Cardiac muscle cell (in vitro differentiated cells and primary cell): ENCODE measurements at regions not wholly inside any gene's neighbourhood (a gene's known extent, or its start where the extent isn't known, plus 50 kb on each side); places are given as distances from the start of the nearest gene placed in this dataset.
A peak's percentile ranks its signal among the peaks of the same experiment; 100 is the strongest.

Experiments used
- DNase-seq, 2 donors: peaks; one replicate each; pipeline versions ENCODE4 v3.0.0 to v3.0.0-alpha.2; 2010 to 2017; ENCODE audit warnings: low read depth in 1 of 2, low spot score in 1 of 2
- H3K27ac ChIP-seq: fragments of 200-600 bp; sonication (generic); 2 replicates; pipeline ENCODE4 v1.5.1; 2016
- H3K27me3 ChIP-seq: fragments of 200-600 bp; sonication (generic); 2 replicates; pipeline ENCODE4 v1.6.0; 2016; ENCODE audit warnings: control low read depth
- H3K36me3 ChIP-seq: fragments of 200-600 bp; sonication (generic); 2 replicates; pipeline ENCODE4 v1.5.1; 2016; ENCODE audit warnings: control low read depth
- H3K4me1 ChIP-seq: fragments of 200-600 bp; sonication (generic); 2 replicates; pipeline ENCODE4 v1.8.1; 2017; ENCODE audit warnings: low read depth, mild to moderate bottlenecking, mixed run types
- H3K4me3 ChIP-seq: fragments of 200-600 bp; sonication (generic); 2 replicates; pipeline ENCODE4 v1.5.1; 2016; ENCODE audit warnings: mild to moderate bottlenecking
- H3K9me3 ChIP-seq: fragments of 200-600 bp; sonication (generic); 2 replicates; pipeline ENCODE4 v1.5.1; 2017; ENCODE audit warnings: low read depth, mild to moderate bottlenecking, control low read depth
- TF ChIP-seq, protein P1 (sequence below): IDR thresholded peaks from 2 replicates; pipeline ENCODE4 v1.5.1; 2012; ENCODE audit warnings: low read depth, mild to moderate bottlenecking, low read length

DNA sequence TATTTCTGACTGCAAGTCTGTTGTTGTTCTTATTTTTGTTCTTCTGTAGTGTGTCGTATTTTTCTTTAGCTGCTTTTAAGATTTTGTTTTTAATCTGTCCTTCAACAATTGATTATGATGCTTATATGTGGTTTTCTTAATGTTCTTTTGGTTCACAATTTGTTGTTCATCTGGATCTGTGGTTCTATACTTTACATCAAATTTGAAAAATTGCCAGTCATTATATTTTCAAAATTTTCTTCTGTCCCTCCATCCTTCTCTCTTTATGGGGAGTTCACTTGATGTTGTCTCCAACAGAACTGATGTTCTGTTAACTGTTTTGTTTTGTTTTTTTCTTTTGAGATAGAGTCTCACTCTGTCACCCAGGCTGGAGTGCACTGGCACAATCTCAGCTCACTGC is 378.5 kb upstream of the CD180 start:
- H3K4me1 ChIP-seq: no peaks in the 10 kb centered on the region
- no peak overlapping the region for H3K4me3 ChIP-seq
- H3K9me3 ChIP-seq: no peaks in the 10 kb centered on the region
- H3K27ac ChIP-seq: no peak overlapping the region
- no peaks in the 10 kb centered on the region for H3K36me3 ChIP-seq
- no peaks in the 10 kb centered on the region for H3K27me3 ChIP-seq
- no peak for DNase-seq
- TF ChIP-seq, protein P1, sequence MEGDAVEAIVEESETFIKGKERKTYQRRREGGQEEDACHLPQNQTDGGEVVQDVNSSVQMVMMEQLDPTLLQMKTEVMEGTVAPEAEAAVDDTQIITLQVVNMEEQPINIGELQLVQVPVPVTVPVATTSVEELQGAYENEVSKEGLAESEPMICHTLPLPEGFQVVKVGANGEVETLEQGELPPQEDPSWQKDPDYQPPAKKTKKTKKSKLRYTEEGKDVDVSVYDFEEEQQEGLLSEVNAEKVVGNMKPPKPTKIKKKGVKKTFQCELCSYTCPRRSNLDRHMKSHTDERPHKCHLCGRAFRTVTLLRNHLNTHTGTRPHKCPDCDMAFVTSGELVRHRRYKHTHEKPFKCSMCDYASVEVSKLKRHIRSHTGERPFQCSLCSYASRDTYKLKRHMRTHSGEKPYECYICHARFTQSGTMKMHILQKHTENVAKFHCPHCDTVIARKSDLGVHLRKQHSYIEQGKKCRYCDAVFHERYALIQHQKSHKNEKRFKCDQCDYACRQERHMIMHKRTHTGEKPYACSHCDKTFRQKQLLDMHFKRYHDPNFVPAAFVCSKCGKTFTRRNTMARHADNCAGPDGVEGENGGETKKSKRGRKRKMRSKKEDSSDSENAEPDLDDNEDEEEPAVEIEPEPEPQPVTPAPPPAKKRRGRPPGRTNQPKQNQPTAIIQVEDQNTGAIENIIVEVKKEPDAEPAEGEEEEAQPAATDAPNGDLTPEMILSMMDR: no peak

DNA sequence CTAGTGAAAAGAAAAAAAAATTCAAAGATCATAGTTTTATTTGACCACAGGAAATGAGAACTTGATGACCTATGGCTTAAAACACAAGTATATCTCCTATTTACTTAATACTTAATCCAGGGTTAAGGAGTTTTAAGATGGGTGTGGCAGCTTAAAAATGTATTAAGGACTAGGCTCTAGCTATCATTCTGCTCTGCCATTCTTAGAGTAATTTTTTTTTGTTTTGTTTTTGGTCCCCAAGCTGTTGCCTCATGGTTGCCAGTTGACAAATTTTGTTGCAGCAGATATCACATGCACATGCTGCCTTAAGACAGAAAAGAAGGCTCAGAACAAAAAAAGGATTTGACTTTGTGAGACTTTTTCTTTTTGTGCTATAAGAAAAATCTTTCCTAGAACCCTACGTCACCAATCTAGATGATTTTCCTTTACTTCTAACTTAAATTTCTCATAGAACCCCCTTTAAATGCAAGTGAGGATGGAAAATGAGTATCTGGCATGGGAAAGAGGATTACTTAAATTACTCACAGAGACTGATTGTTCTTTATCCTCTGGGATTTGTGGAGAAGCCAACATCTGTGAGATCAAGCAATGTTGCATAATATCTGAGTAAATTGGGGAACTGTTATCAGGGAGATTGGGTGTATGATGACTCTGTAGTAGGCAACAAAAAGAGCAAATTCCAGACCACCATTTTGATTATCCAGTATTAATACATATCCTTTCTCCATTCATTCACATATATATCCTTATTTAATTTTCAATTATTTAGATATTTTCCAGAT is 364.7 kb upstream of the CD180 start:
- H3K4me1 ChIP-seq: no peaks in the 10 kb centered on the region
- TF ChIP-seq, protein P1: no peak
- H3K27me3 ChIP-seq: no peaks in the 10 kb centered on the region
- H3K9me3 ChIP-seq: no peaks in the 10 kb centered on the region
- peak in 1 of 2 donors; percentile 56 for DNase-seq
- no peak overlapping the region for H3K4me3 ChIP-seq
- H3K27ac ChIP-seq: no peak overlapping the region
- no peaks in the 10 kb centered on the region for H3K36me3 ChIP-seq

DNA sequence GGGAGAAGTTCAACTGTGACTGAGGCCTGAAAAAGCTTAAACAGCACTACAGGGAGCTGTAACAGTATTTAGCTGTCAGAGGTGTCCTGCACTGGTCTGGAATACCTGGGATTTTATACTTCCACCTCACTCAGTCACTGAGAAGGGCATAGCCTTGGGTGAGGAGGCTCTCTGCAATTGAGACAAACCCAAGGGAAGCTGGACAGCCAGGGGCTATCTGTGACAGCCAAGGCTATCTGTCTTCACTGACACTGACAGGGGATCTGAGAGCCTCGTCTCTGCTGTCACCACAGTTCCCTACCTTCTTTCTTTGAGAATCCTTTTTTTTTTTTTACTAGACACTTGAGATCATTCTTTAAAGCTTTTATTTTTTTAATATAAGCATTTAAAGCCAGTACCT is 356.2 kb upstream of the CD180 start:
- H3K4me3 ChIP-seq: no peak overlapping the region
- no peak overlapping the region for H3K27ac ChIP-seq
- no peaks in the 10 kb centered on the region for H3K36me3 ChIP-seq
- TF ChIP-seq, protein P1: no peak
- no peaks in the 10 kb centered on the region for H3K9me3 ChIP-seq
- no peaks in the 10 kb centered on the region for H3K4me1 ChIP-seq
- no peaks in the 10 kb centered on the region for H3K27me3 ChIP-seq
- peak in 1 of 2 donors; percentile 21 for DNase-seq

GRCh38 chr5:67549947-67550346 is 353.3 kb upstream of the CD180 start:
- no peaks in the 10 kb centered on the region for H3K9me3 ChIP-seq
- H3K36me3 ChIP-seq: no peaks in the 10 kb centered on the region
- no peak overlapping the region for H3K27ac ChIP-seq
- no peak overlapping the region for H3K4me3 ChIP-seq
- no peaks in the 10 kb centered on the region for H3K27me3 ChIP-seq
- TF ChIP-seq, protein P1: no peak
- H3K4me1 ChIP-seq: no peaks in the 10 kb centered on the region
- DNase-seq: no peak

- no peak for DNase-seq
- TF ChIP-seq, protein P1: no peak
- Histone ChIP-seq H3K27me3 (no peaks in the 10 kb centered on the region), H3K36me3 (no peaks in the 10 kb centered on the region), H3K9me3 (no peaks in the 10 kb centered on the region), H3K27ac (no peak overlapping the region), H3K4me3 (no peak overlapping the region), H3K4me1 (no peaks in the 10 kb centered on the region)
Measured at GRCh38 chr5:67549296-67549618, 352.7 kb upstream of the CD180 start.
